Spleen (tissue), 11 donors: ENCODE measurements at regions not wholly inside any gene's neighbourhood (a gene's known extent, or its start where the extent isn't known, plus 50 kb on each side); places are given as distances from the start of the nearest gene placed in this dataset.

Experiments
- DNase-seq: peaks from one replicate; pipeline ENCODE4 v3.0.0-alpha.2; 2020
- H3K27ac ChIP-seq, 8 donors: fragments of 200-600 bp; sonication (generic) in 7 of 8; 1 replicate in 4 of 8; 2 replicates in 4 of 8; pipeline versions ENCODE4 v1.5.0 to v1.8.0; 2016 to 2021; ENCODE audit warnings: inconsistent platforms in 4 of 8, mild to moderate bottlenecking in 4 of 8, moderate library complexity in 1 of 8
- H3K27me3 ChIP-seq, 7 donors: fragments of 200-600 bp; sonication (generic) in 6 of 7; replicated peaks in 1 of 7; 1 replicate in 4 of 7; 2 replicates in 3 of 7; pipeline versions ENCODE4 v1.5.0 to v1.8.0; 2016 to 2021; ENCODE audit warnings: inconsistent platforms in 3 of 7, mild to moderate bottlenecking in 1 of 7
- H3K36me3 ChIP-seq, 6 donors: fragments of 200-600 bp; sonication (generic) in 5 of 6; 1 replicate in 4 of 6; 2 replicates in 2 of 6; pipeline versions ENCODE4 v1.5.0 to v1.8.0; 2016 to 2021; ENCODE audit warnings: inconsistent platforms in 2 of 6
- H3K4me1 ChIP-seq, 6 donors: fragments of 200-600 bp; sonication (generic) in 5 of 6; 1 replicate in 3 of 6; 2 replicates in 3 of 6; pipeline versions ENCODE4 v1.5.0 to v1.8.0; 2016 to 2021; ENCODE audit warnings: inconsistent platforms in 3 of 6
- H3K4me3 ChIP-seq, 8 donors: fragments of 200-600 bp; sonication (generic) in 7 of 8; 1 replicate in 4 of 8; 2 replicates in 4 of 8; pipeline versions ENCODE4 v1.5.0 to v1.8.0; 2016 to 2021; ENCODE audit warnings: inconsistent platforms in 4 of 8, mild to moderate bottlenecking in 4 of 8, moderate library complexity in 2 of 8
- H3K9me3 ChIP-seq, 8 donors: fragments of 200-600 bp; sonication (generic) in 7 of 8; 1 replicate in 4 of 8; 2 replicates in 4 of 8; pipeline versions ENCODE4 v1.5.0 to v1.8.0; 2016 to 2021; ENCODE audit warnings: inconsistent platforms in 4 of 8
- CTCF ChIP-seq, 11 experiments: fragments of 200-600 bp in 7 of 11; fragments of 450-650 bp in 4 of 11; sonication (generic) in 4 of 11; IDR thresholded peaks in 8 of 11; conservative IDR thresholded peaks in 3 of 11; 1 replicate in 7 of 11; 2 replicates in 4 of 11; pipeline versions ENCODE4 v1.4.0 to v1.8.0; 2016 to 2021; ENCODE audit warnings: antibody characterized with exemption in 11 of 11, inconsistent platforms in 4 of 11, mild to moderate bottlenecking in 1 of 11
- POLR2A ChIP-seq, 3 donors: fragments of 450-650 bp; IDR thresholded peaks; one replicate each; pipeline ENCODE4 v1.5.1; 2017; ENCODE audit warnings: antibody characterized with exemption in 3 of 3, mild to moderate bottlenecking in 1 of 3
- POLR2AphosphoS5 ChIP-seq, 3 donors: sonication (generic); formaldehyde crosslinking; IDR thresholded peaks; one replicate each; pipeline ENCODE4 v1.5.1; 2017; ENCODE audit warnings: antibody characterized with exemption in 3 of 3
- WGBS, 5 donors: extraction: QIAGEN DNeasy Blood & Tissue Kit in 3 of 5; methylation state at CpG; one replicate each; pipeline versions ENCODE4 v1.1.5 to v1.1.7; 2013 to 2018; 5-methylcytosine and 5-hydroxymethylcytosine counted together
- intact Hi-C: fragments of 100-400 bp; cut with DNase I; formaldehyde crosslinking; loops from one replicate; pipeline ENCODE4 v1.15.0; 2023; ENCODE audit warnings: low total_unique reads
- donor health status: healthy with polysubstance abuse.
- donor health status: DM: no; HTN: no; CAD: no; lungs with moderate emphysema.
- donor health status: DM: no; HTN: no; CAD: no.
- donor health status: Bipolar disorder and iron deficiency.
- donor health status: healthy.
- donor health status: DM: no; HTN: no; CAD: no.
- donor health status: DM: yes; HTN: yes; CAD: no.

- intact Hi-C loops, result no loop called here
- no peak for DNase-seq
- no peaks in the 10 kb centered on the region for H3K36me3 ChIP-seq
- H3K4me1 ChIP-seq, result peaks cover 0 to 16% (median 0%) of the 10 kb centered on the region in 6 donors
- H3K27me3 ChIP-seq, result peaks cover 0 to 10% (median 0%) of the 10 kb centered on the region in 7 donors
- WGBS, 5 donors, result 89 to 96% (median 93%) methylated on average over 8 of the region's 8 CpGs
- no peaks in the 10 kb centered on the region for H3K9me3 ChIP-seq
- H3K4me3 ChIP-seq, result no peak overlapping the region
- no peak for TF ChIP-seq POLR2A (IDR thresholded peaks at IDR 0.05)
- TF ChIP-seq CTCF (IDR thresholded peaks at IDR 0.05 in 8 of 11, conservative IDR thresholded peaks at IDR 0.05 in 3 of 11), result no peak
- TF ChIP-seq POLR2AphosphoS5 (IDR thresholded peaks at IDR 0.05), result no peak
- no peak overlapping the region for H3K27ac ChIP-seq
These were observed 122.8 kb downstream of the ARL4C start for GRCh38 chr2:234374150-234374508.

GRCh38 chr2:234373481-234374149 is 123.3 kb downstream of the ARL4C start:
- Histone ChIP-seq H3K4me3 (no peak overlapping the region), H3K4me1 (peaks cover 0 to 21% (median 0%) of the 10 kb centered on the region in 6 donors), H3K27ac (no peak overlapping the region), H3K36me3 (no peaks in the 10 kb centered on the region), H3K27me3 (peaks cover 0 to 10% (median 0%) of the 10 kb centered on the region in 7 donors), H3K9me3 (no peaks in the 10 kb centered on the region)
- no peak for DNase-seq
- no peak for TF ChIP-seq POLR2AphosphoS5 (IDR thresholded peaks at IDR 0.05)
- TF ChIP-seq CTCF (IDR thresholded peaks at IDR 0.05 in 8 of 11, conservative IDR thresholded peaks at IDR 0.05 in 3 of 11), result no peak
- no peak for TF ChIP-seq POLR2A (IDR thresholded peaks at IDR 0.05)
- intact Hi-C loops, result no loop called here
- 72 to 81% (median 76%) methylated on average over 12 to 13 of the region's 13 CpGs for WGBS, 5 donors

- H3K4me3 ChIP-seq, result no peak overlapping the region
- no peak for DNase-seq
- no peaks in the 10 kb centered on the region for H3K36me3 ChIP-seq
- H3K9me3 ChIP-seq, result no peaks in the 10 kb centered on the region
- WGBS, 5 donors, result 70 to 77% (median 76%) methylated on average over 4 of the region's 4 CpGs
- H3K27ac ChIP-seq, result no peak overlapping the region
- intact Hi-C loops, result no loop called here
- TF ChIP-seq POLR2AphosphoS5 (IDR thresholded peaks at IDR 0.05) (no peak), CTCF (IDR thresholded peaks at IDR 0.05 in 8 of 11, conservative IDR thresholded peaks at IDR 0.05 in 3 of 11) (no peak), POLR2A (IDR thresholded peaks at IDR 0.05) (no peak)
- peaks cover 0 to 7% (median 0%) of the 10 kb centered on the region in 7 donors for H3K27me3 ChIP-seq
- H3K4me1 ChIP-seq, result peaks cover 0 to 26% (median 3%) of the 10 kb centered on the region in 6 donors
These were observed 123.8 kb downstream of the ARL4C start for GRCh38 chr2:234373060-234373459.

- no peak for DNase-seq
- H3K27me3 ChIP-seq, result peaks cover 0 to 2% (median 0%) of the 10 kb centered on the region in 7 donors
- intact Hi-C loops, result no loop called here
- WGBS, 5 donors, result 84 to 88% (median 87%) methylated on average over 2 of the region's 2 CpGs
- no peaks in the 10 kb centered on the region for H3K36me3 ChIP-seq
- H3K27ac ChIP-seq, result no peak overlapping the region
- TF ChIP-seq CTCF (IDR thresholded peaks at IDR 0.05 in 8 of 11, conservative IDR thresholded peaks at IDR 0.05 in 3 of 11), result no peak
- no peak for TF ChIP-seq POLR2A (IDR thresholded peaks at IDR 0.05)
- TF ChIP-seq POLR2AphosphoS5 (IDR thresholded peaks at IDR 0.05), result no peak
- H3K9me3 ChIP-seq, result no peaks in the 10 kb centered on the region
- no peak overlapping the region for H3K4me3 ChIP-seq
- peaks cover 0 to 32% (median 3%) of the 10 kb centered on the region in 6 donors for H3K4me1 ChIP-seq
These were observed 124.4 kb downstream of the ARL4C start for GRCh38 chr2:234372506-234372905.
